ENCODE measurements at regions not wholly inside any gene's neighbourhood (a gene's known extent, or its start where the extent isn't known, plus 50 kb on each side); places are given as distances from the start of the nearest gene placed in this dataset.

DNA sequence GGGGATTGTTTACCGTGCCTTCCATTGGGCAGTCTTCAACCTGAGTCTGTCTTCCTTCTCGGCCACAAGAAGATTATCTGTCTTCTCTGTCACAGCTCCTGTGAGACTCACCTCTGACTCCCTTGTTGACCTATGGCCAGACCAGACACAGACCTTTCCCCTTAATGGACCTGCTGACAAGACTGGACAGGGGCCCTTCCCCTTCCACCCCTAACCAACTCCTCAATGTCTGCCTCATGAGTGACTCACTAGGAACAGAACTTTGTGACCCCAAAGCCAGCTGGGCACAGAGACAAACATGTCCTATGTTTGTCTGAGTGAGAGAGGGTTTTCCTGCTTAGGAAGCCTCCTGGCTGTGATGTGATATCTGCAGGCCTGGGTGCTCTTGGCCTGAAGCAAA lies 405.0 kb downstream of the BRD1 start:
- TF ChIP-seq POLR2AphosphoS5 (IDR thresholded peaks at IDR 0.05) (no peak), POLR2A (IDR thresholded peaks at IDR 0.05) (no peak)
- TF ChIP-seq, protein P1, sequence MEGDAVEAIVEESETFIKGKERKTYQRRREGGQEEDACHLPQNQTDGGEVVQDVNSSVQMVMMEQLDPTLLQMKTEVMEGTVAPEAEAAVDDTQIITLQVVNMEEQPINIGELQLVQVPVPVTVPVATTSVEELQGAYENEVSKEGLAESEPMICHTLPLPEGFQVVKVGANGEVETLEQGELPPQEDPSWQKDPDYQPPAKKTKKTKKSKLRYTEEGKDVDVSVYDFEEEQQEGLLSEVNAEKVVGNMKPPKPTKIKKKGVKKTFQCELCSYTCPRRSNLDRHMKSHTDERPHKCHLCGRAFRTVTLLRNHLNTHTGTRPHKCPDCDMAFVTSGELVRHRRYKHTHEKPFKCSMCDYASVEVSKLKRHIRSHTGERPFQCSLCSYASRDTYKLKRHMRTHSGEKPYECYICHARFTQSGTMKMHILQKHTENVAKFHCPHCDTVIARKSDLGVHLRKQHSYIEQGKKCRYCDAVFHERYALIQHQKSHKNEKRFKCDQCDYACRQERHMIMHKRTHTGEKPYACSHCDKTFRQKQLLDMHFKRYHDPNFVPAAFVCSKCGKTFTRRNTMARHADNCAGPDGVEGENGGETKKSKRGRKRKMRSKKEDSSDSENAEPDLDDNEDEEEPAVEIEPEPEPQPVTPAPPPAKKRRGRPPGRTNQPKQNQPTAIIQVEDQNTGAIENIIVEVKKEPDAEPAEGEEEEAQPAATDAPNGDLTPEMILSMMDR (IDR thresholded peaks at IDR 0.05 in 8 of 11, conservative IDR thresholded peaks at IDR 0.05 in 3 of 11), result no peak

All from spleen (tissue), 7 donors.